NCI-H69 (cell line): ENCODE measurements at regions not wholly inside any gene's neighbourhood (a gene's known extent, or its start where the extent isn't known, plus 50 kb on each side); places are given as distances from the start of the nearest gene placed in this dataset.

ENCODE experiments used
- DNase-seq: peaks from one replicate; lab custom pipeline; 2025; lab: John Stamatoyannopoulos, UW

GRCh38 chr9:99699396-99699795 lies 122.3 kb upstream of the NR4A3 start:
- DNase-seq = no peak

GRCh38 chr9:99712214-99712613 lies 109.5 kb upstream of the NR4A3 start:
- no peak for DNase-seq

- no peak for DNase-seq
Observed at GRCh38 chr9:99713838-99714306, 107.8 kb upstream of the NR4A3 start.

GRCh38 chr9:99718631-99719030 lies 103.1 kb upstream of the NR4A3 start:
- no peak for DNase-seq

- no peak for DNase-seq
Observed at GRCh38 chr9:99720455-99721050, 101.1 kb upstream of the NR4A3 start.

- no peak for DNase-seq
Observed at GRCh38 chr9:99721898-99722297, 99.8 kb upstream of the NR4A3 start.

- no peak for DNase-seq
Observed at GRCh38 chr9:99722877-99723276, 98.8 kb upstream of the NR4A3 start.

- DNase-seq = no peak
Observed at GRCh38 chr9:99724640-99725039, 97.0 kb upstream of the NR4A3 start.

- DNase-seq = no peak
Observed at GRCh38 chr9:99725852-99726251, 95.8 kb upstream of the NR4A3 start.

GRCh38 chr9:99726758-99727157 lies 94.9 kb upstream of the NR4A3 start:
- peak; percentile 66 for DNase-seq

DNA sequence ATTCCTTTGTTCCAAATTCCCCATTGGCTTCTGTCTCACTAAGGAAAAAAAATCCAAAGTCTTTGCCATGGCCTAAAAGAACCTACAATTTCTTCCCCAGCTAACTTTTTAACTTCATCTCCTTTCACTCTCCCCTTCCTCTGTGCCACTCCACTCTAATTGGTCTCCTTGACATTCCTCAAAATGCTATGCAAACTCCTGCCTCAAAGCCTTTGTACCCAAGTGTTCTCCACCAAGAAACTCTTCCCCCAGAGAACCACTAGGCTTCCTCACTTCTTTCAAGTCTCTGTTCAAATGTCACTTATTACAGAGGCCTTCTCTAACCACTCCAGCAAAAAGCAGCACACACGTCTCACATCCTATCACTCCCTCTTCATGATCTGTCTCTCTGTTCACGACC lies 91.6 kb upstream of the NR4A3 start:
- no peak for DNase-seq

DNA sequence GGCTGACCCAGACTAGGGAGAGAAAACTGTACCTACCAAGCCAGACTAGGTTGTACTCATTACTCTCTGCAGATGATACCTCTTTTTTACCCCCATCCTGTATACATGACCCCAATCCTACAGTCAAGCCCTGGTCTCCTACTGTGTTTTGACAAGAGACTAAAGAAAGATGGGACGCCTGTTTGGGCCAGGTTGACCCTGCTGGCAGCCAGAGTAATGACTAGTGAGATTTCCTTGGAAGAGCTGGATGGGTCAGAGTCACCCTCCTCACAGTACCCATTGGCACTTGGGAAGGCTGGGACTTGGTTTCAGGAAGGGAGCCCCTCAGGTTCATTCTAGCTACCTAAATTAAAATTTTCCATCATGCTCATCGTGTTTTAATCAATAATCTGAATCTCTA lies 89.7 kb upstream of the NR4A3 start:
- no peak for DNase-seq

GRCh38 chr9:99732715-99733114 lies 89.0 kb upstream of the NR4A3 start:
- DNase-seq = no peak

- no peak for DNase-seq
Observed at GRCh38 chr9:99735041-99735440, 86.6 kb upstream of the NR4A3 start.

DNA sequence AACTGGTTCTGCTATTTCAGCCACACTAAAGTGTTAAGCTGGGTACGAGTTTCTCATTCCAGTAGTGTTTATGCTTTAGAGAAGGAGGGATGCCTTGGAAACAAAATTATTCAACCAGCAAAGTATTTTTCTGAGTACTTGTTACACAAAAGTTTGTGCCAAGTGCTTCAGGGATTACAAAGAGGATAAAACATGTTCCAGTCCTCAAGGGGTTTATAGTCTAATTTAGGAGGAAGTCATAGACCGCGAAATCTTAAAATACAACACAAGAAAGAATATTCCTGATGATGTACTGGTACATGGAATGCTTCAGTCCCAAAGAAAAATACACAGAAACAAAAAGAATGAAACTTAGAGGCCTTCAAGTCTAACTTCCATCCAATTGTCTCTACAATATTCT lies 85.4 kb upstream of the NR4A3 start:
- DNase-seq = no peak

- no peak for DNase-seq
Observed at GRCh38 chr9:99737649-99738048, 84.0 kb upstream of the NR4A3 start.

DNA sequence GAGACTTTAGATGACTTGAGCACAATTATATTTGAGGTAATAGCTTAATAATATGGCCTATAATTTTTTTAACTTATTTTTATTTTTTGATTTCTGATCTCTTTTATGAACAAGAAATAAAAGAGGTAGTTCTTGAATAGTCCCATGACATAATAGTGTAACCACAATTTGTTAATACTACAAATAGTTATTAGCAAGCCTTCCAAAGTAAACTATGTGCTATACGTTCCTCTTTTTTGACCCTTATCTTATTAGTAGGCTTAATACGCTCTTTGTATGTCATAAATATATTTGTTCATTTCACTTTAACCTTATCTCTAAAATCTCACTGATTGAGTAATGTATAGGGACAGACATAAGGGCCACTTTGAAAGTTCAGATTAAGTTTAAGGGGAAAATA lies 78.7 kb upstream of the NR4A3 start:
- DNase-seq = no peak

DNA sequence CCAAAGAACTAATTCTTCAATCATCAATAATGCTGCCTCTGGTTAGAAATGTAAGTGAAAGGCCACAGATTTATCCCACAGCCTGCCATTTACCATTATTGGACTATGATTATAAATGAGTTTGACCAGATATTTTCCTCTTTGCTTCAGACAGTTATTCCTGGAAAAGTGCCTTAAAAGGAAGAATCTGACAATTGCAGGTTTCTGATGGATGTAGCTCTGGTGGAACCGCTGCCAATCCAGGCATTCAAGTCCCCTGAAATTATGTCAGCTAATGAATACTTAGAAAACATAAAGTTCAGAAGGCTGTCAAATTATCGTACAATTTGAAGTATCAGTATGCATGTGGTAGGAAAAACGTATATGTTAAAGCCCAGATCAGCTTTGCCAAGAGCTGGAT lies 78.2 kb upstream of the NR4A3 start:
- no peak for DNase-seq

- no peak for DNase-seq
Observed at GRCh38 chr9:99744132-99744531, 77.6 kb upstream of the NR4A3 start.

- no peak for DNase-seq
Observed at GRCh38 chr9:99745085-99745484, 76.6 kb upstream of the NR4A3 start.

- no peak for DNase-seq
Observed at GRCh38 chr9:99746406-99746805, 75.3 kb upstream of the NR4A3 start.

- no peak for DNase-seq
Observed at GRCh38 chr9:99748266-99748665, 73.4 kb upstream of the NR4A3 start.

GRCh38 chr9:99748676-99749075 lies 73.0 kb upstream of the NR4A3 start:
- no peak for DNase-seq

GRCh38 chr9:99749641-99750040 lies 72.0 kb upstream of the NR4A3 start:
- no peak for DNase-seq

DNA sequence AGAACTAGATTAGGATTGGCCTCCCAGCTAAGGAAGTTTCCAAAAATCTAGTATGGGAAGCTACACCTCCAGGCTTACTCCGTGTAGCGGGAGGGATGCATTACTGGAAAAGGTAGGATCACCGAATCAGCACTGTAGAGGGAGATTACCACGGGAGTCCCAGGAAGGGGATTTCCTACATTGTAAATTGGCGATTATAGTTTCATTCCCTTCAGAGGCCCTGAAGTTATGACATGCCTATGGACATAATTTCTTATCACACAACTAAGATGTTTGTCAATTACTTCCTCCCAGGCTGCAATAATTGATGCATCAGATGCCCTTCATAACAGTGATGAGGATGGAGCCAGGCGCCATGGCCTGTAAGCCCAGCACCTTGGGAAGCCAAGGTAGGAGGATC lies 71.2 kb upstream of the NR4A3 start:
- DNase-seq = no peak
